Stomach (tissue), 4 donors: ENCODE measurements at regions not wholly inside any gene's neighbourhood (a gene's known extent, or its start where the extent isn't known, plus 50 kb on each side); places are given as distances from the start of the nearest gene placed in this dataset.

Source experiments
- POLR2A ChIP-seq, 4 donors: fragments of 450-650 bp; IDR thresholded peaks; one replicate each; pipeline ENCODE4 v1.6.1; 2016; ENCODE audit warnings: antibody characterized with exemption in 4 of 4, control low read depth in 2 of 4, mild to moderate bottlenecking in 1 of 4, moderate library complexity in 1 of 4
- TF ChIP-seq, protein P1 (sequence below), 7 experiments: fragments of 450-650 bp in 4 of 7; fragments of 200-600 bp in 3 of 7; sonication (generic) in 3 of 7; IDR thresholded peaks; one replicate each; pipeline ENCODE4 v1.5.1; 2016 to 2019; ENCODE audit warnings: antibody characterized with exemption in 7 of 7, control low read depth in 2 of 7, mild to moderate bottlenecking in 1 of 7

DNA sequence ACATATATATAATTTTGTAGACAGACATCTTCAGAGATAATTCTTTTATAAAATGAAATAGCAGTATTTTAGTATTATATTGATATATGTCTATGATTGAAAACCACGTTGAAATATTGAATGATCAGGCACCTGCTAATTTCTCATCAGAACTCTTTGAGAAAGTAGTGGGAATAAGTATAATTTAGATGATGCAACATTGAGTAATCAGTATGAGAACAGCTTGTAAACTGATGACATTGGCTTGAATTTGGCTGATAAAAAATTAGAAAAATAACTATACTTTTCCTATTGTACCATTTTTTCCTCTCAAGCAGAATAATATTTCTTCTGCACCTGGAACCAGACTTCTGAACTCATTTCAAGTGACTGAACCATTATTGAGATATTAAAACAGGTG is 1316.8 kb downstream of the NCAM2 start:
- no peak for TF ChIP-seq POLR2A (IDR thresholded peaks at IDR 0.05)
- TF ChIP-seq, protein P1, sequence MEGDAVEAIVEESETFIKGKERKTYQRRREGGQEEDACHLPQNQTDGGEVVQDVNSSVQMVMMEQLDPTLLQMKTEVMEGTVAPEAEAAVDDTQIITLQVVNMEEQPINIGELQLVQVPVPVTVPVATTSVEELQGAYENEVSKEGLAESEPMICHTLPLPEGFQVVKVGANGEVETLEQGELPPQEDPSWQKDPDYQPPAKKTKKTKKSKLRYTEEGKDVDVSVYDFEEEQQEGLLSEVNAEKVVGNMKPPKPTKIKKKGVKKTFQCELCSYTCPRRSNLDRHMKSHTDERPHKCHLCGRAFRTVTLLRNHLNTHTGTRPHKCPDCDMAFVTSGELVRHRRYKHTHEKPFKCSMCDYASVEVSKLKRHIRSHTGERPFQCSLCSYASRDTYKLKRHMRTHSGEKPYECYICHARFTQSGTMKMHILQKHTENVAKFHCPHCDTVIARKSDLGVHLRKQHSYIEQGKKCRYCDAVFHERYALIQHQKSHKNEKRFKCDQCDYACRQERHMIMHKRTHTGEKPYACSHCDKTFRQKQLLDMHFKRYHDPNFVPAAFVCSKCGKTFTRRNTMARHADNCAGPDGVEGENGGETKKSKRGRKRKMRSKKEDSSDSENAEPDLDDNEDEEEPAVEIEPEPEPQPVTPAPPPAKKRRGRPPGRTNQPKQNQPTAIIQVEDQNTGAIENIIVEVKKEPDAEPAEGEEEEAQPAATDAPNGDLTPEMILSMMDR (IDR thresholded peaks at IDR 0.05) = no peak
